K562 (cell line): ENCODE measurements at regions not wholly inside any gene's neighbourhood (a gene's known extent, or its start where the extent isn't known, plus 50 kb on each side); places are given as distances from the start of the nearest gene placed in this dataset.

ENCODE experiments used
- ARID3B ChIP-seq: fragments of 250-450 bp; sonication (Bioruptor Pico); IDR thresholded peaks from 2 replicates; pipeline ENCODE4 v1.4.0; 2020; ENCODE audit warnings: borderline replicate concordance
- CHD1 ChIP-seq: fragments of 200-600 bp; sonication (generic); IDR thresholded peaks from one replicate; pipeline ENCODE4 v1.6.1; 2012; ENCODE audit warnings: mild to moderate bottlenecking, moderate library complexity, low read length, inconsistent platforms
- CTCF ChIP-seq, 3 experiments: IDR thresholded peaks in 2 of 3; conservative IDR thresholded peaks in 1 of 3; 2 replicates each; pipeline ENCODE4 v1.5.1; 2011 to 2012; ENCODE audit warnings: low read length in 3 of 3, mild to moderate bottlenecking in 3 of 3, control low read depth in 2 of 3, improper control_type of control experiment in 1 of 3, inconsistent platforms in 1 of 3, low read depth in 1 of 3, mixed read lengths in 1 of 3, moderate library complexity in 1 of 3; ENCODE audit not compliant: insufficient read depth in 2 of 3
- HDAC6 ChIP-seq: IDR thresholded peaks from 2 replicates; pipeline ENCODE4 v1.6.1; 2012; ENCODE audit warnings: low read depth, mild to moderate bottlenecking, control low read depth, inconsistent platforms, low read length, moderate library complexity
- ILK ChIP-seq: fragments of 450-650 bp; IDR thresholded peaks from 2 replicates; pipeline ENCODE4 v1.6.1; 2016; ENCODE audit warnings: missing genetic modification characterization, low read depth, mild to moderate bottlenecking, missing compliant biosample characterization, moderate library complexity, borderline replicate concordance
- MAFK ChIP-seq: IDR thresholded peaks from 2 replicates; pipeline ENCODE4 v1.6.1; 2011; ENCODE audit warnings: low read length, improper control_type of control experiment
- MAZ ChIP-seq, 2 experiments: fragments of 450-650 bp in 1 of 2; sonication (generic) in 1 of 2; formaldehyde crosslinking; IDR thresholded peaks in 1 of 2; conservative IDR thresholded peaks in 1 of 2; 2 replicates each; pipeline versions ENCODE4 v1.4.0 to v1.5.0; 2020; ENCODE audit warnings: mild to moderate bottlenecking in 1 of 2, missing genetic modification reagents in 1 of 2
- MLX ChIP-seq, 2 experiments: fragments of 450-650 bp in 1 of 2; sonication (generic) in 1 of 2; formaldehyde crosslinking; conservative IDR thresholded peaks; 2 replicates each; pipeline versions ENCODE4 v1.4.0 to v1.8.1; 2020 to 2022; ENCODE audit warnings: mild to moderate bottlenecking in 1 of 2, missing genetic modification reagents in 1 of 2
- NFRKB ChIP-seq: fragments of 450-650 bp; IDR thresholded peaks from 2 replicates; pipeline ENCODE4 v1.6.1; 2016; ENCODE audit warnings: low read depth
- SMC3 ChIP-seq: conservative IDR thresholded peaks from 2 replicates; pipeline ENCODE4 v1.6.1; 2011; ENCODE audit warnings: low read depth, low read length, improper control_type of control experiment; ENCODE audit not compliant: insufficient read depth
- SP1 ChIP-seq: sonication (generic); formaldehyde crosslinking; IDR thresholded peaks from 2 replicates; pipeline ENCODE4 v1.8.1; 2022; ENCODE audit warnings: mild to moderate bottlenecking, missing genetic modification reagents
- SRSF1 ChIP-seq: fragments of 200-400 bp; formaldehyde crosslinking; IDR thresholded peaks from 2 replicates; pipeline ENCODE4 v1.6.1; 2017; ENCODE audit warnings: mild to moderate bottlenecking, low read depth, low read length, moderate library complexity
- ZFX ChIP-seq: sonication (generic); formaldehyde crosslinking; IDR thresholded peaks from 2 replicates; pipeline ENCODE4 v1.8.0; 2022; ENCODE audit warnings: mild to moderate bottlenecking, missing genetic modification reagents, moderate library complexity
- ZNF696 ChIP-seq: fragments of 250-450 bp; sonication (Bioruptor Pico); conservative IDR thresholded peaks from 2 replicates; pipeline ENCODE4 v1.4.0; 2020; ENCODE audit warnings: mild to moderate bottlenecking, moderate library complexity

- no peak for TF ChIP-seq CTCF (IDR thresholded peaks at IDR 0.05 in 2 of 3, conservative IDR thresholded peaks at IDR 0.05 in 1 of 3; ENCODE audit: insufficient read depth in 2 of 3, low read depth in 1 of 3, low read length in 3 of 3)
- no peak for TF ChIP-seq ZNF696 (CRISPR knock-in tag)
- no peak for TF ChIP-seq SP1 (CRISPR knock-in tag)
- no peak for TF ChIP-seq NFRKB
- TF ChIP-seq CHD1: no peak
- no peak for TF ChIP-seq SMC3
- no peak for TF ChIP-seq HDAC6
- TF ChIP-seq SRSF1: no peak
- no peak for TF ChIP-seq ZFX
- TF ChIP-seq ARID3B (CRISPR knock-in tag): no peak
- no peak for TF ChIP-seq MAZ (CRISPR knock-in tag; conservative IDR thresholded peaks at IDR 0.05 in 1 of 2, IDR thresholded peaks at IDR 0.05 in 1 of 2)
- TF ChIP-seq MAFK: no peak
- no peak for TF ChIP-seq ILK (tag)
- no peak for TF ChIP-seq MLX (CRISPR knock-in tag; conservative IDR thresholded peaks at IDR 0.05)
These were observed 278.4 kb downstream of the NOL4 start for GRCh38 chr18:33946336-33946735.
